ENCODE measurements at regions not wholly inside any gene's neighbourhood (a gene's known extent, or its start where the extent isn't known, plus 50 kb on each side); places are given as distances from the start of the nearest gene placed in this dataset.

DNA sequence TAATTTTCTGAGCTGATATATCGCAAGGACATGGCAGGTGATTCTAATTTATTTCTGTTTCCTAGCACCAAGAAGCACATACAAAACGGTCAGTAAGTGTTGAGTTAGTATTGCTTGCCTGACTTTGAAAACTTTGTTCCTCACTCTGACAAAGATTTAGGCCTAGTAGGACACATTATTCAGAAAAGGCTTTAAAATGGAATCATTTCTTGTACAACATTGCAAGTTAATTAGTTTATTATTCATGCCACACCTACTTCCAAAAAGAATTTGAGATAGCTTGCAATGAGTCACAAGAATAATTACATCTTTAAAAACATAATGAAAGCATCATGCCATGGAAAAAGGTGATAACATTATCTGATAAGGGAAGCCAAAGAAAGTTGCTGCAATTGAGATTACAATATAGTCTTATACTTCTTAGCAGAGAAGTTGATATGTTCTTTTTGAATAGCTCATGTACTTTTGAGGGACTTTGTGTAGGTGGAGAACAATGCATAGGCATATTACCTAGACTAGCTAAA lies 474.2 kb downstream of the KLF5 start:
- TF ChIP-seq EZH2 (IDR thresholded peaks at IDR 0.05; ENCODE audit: low read length, unreplicated experiment) = no peak
- TF ChIP-seq, protein P1, sequence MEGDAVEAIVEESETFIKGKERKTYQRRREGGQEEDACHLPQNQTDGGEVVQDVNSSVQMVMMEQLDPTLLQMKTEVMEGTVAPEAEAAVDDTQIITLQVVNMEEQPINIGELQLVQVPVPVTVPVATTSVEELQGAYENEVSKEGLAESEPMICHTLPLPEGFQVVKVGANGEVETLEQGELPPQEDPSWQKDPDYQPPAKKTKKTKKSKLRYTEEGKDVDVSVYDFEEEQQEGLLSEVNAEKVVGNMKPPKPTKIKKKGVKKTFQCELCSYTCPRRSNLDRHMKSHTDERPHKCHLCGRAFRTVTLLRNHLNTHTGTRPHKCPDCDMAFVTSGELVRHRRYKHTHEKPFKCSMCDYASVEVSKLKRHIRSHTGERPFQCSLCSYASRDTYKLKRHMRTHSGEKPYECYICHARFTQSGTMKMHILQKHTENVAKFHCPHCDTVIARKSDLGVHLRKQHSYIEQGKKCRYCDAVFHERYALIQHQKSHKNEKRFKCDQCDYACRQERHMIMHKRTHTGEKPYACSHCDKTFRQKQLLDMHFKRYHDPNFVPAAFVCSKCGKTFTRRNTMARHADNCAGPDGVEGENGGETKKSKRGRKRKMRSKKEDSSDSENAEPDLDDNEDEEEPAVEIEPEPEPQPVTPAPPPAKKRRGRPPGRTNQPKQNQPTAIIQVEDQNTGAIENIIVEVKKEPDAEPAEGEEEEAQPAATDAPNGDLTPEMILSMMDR (conservative IDR thresholded peaks at IDR 0.05; ENCODE audit: low read depth, low read length) = no peak
- TF ChIP-seq EZH2phosphoT487 (IDR thresholded peaks at IDR 0.05; ENCODE audit: borderline replicate concordance, low read length) = no peak

All from PC-3 (cell line).